OCI-LY1 (cell line): ENCODE measurements at regions not wholly inside any gene's neighbourhood (a gene's known extent, or its start where the extent isn't known, plus 50 kb on each side); places are given as distances from the start of the nearest gene placed in this dataset.

Source experiments
- CTCF ChIP-seq: fragments of 200-600 bp; sonication (generic), shearing (Covaris generic); IDR thresholded peaks from 2 replicates; pipeline ENCODE4 v1.5.1; 2017; ENCODE audit warnings: mild to moderate bottlenecking, antibody characterized with exemption, low read length, moderate library complexity, mixed read lengths
- EZH2 ChIP-seq: fragments of 200-600 bp; sonication (generic), shearing (Covaris generic); IDR thresholded peaks from 2 replicates; pipeline ENCODE4 v1.8.0; 2017; ENCODE audit warnings: borderline replicate concordance, mixed run types, mild to moderate bottlenecking, antibody characterized with exemption, low read length, moderate library complexity, mixed read lengths

- TF ChIP-seq CTCF = no peak
- no peak for TF ChIP-seq EZH2
Measured at GRCh38 chr21:18630446-18630845, 226.9 kb upstream of the TMPRSS15 start.
